ENCODE measurements at regions not wholly inside any gene's neighbourhood (a gene's known extent, or its start where the extent isn't known, plus 50 kb on each side); places are given as distances from the start of the nearest gene placed in this dataset.

GRCh38 chr1:57704231-57704630, 280.4 kb upstream of the DAB1 start:
- DNase-seq: no peak

DNA sequence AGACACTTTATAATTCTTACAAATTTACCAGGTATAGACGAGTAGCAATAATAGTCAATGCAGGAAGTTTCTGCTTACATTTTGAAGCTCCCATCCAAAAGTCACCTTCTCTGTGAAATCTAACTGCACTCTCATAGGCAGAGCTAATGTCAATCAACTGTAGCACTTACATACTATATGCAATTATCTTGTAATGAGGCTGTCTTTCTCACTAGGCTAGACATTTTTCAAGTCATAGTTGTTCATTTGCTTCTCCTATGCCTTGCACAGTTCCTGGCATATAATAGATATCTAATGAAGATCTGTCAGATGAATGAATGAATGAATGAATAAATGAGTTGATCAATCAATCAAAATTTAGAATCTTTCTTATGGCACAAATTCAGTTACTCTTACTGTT, 273.0 kb upstream of the DAB1 start:
- no peak for DNase-seq

GRCh38 chr1:57696043-57696442, 272.2 kb upstream of the DAB1 start:
- DNase-seq: no peak

GRCh38 chr1:57686306-57686705, 262.4 kb upstream of the DAB1 start:
- no peak for DNase-seq

- DNase-seq: no peak
These were observed 259.4 kb upstream of the DAB1 start for GRCh38 chr1:57683037-57683942.

DNA sequence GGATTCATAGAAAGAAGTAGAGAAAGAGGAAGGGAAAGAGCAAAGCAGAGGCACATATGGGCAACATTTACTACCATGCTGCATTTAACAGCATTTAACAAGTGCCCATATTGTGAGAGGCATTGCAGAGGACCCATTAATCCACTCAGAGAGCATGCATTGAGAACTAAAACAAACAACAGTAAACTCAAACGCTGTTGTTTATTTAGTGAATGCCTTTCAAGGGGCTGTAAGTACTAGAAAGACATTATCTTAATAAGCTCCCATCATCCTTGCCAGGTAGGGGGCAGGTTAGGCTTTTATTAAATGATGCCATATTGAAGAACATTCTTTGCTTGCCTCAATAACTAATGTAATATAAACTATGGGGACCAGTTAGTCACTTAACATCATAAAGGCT, 254.3 kb upstream of the DAB1 start:
- DNase-seq: no peak

GRCh38 chr1:57675776-57676175, 251.9 kb upstream of the DAB1 start:
- DNase-seq: peak; percentile 66

DNA sequence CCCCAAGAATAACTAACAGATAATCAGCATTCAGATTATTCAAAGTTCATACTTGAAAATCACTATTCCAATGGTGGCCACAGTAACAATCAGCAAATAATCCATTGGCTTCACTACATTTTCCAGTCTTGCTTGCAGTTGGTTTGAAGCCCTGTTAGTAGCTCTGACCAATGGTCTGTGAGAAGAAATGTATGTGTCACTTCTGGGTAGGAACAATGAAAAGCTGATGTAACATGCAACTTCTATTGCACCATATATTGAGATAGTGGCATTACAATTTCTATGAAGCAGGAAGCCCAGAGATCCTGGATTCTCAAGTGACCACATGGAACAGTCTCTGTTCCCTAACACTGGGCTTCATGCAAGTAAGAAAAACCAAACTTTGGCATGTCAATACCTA, 250.9 kb upstream of the DAB1 start:
- no peak for DNase-seq

GRCh38 chr1:57672346-57673140, 248.7 kb upstream of the DAB1 start:
- DNase-seq: peak; percentile 69

- no peak for DNase-seq
These were observed 247.9 kb upstream of the DAB1 start for GRCh38 chr1:57671750-57672149.

- DNase-seq: no peak
These were observed 235.9 kb upstream of the DAB1 start for GRCh38 chr1:57659804-57660203.

DNA sequence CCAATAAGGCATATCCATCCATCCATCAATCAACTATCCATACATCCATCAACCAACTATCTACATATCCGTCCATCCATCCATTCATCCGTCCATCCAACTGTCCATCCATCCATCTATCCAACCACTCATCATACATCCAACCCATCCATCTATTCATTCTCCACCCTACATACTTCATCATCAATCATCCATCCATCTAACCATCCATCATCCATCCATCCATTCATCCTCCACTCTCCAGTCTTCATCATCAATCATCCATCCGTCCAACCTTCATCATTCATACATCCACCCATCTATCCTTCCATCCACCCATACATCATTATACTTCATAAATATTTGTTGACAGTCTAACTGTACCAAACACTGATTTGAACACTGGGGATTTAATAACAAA, 231.3 kb upstream of the DAB1 start:
- no peak for DNase-seq

DNA sequence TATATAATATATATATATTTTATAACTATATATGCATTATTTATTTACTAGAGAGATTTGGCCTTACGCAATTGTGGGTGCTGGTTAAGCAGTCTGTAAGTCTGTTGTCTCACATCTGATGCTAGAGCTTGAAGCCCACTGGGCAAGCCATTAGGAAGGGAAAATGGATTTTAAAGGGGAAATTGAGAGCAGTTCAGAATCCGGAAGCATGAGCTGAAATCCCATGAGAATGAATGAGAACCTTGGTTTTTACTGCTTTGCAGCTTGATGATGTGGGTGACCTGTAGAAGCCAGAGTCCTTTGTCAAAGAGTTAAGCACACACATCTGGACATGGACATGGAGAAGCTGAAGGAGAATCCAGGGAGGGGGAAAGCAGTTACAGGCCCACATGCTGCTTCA, 220.8 kb upstream of the DAB1 start:
- DNase-seq: peak; percentile 34

GRCh38 chr1:57638239-57638638, 214.4 kb upstream of the DAB1 start:
- no peak for DNase-seq

GRCh38 chr1:57637155-57637554, 213.3 kb upstream of the DAB1 start:
- no peak for DNase-seq

DNA sequence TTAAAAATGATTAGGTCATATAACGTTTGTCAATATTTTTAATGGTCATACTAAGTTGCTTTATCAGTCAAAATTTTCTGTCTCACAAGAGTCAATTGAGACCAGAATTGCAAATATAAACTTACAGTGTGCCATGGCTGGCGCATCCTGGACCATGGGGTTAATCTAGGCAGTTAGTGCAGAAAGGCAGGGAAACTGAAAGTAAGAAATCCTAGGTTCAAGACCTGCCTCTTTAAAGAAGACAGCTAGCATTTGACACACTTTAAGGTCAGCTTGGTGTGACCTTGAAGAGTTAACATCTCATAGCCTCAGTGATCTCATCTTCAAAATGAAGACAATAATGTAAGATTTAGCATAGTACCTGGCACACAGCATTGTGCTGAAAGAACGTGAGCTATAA, 210.0 kb upstream of the DAB1 start:
- DNase-seq: no peak

GRCh38 chr1:57633056-57633455, 209.2 kb upstream of the DAB1 start:
- DNase-seq: no peak

DNA sequence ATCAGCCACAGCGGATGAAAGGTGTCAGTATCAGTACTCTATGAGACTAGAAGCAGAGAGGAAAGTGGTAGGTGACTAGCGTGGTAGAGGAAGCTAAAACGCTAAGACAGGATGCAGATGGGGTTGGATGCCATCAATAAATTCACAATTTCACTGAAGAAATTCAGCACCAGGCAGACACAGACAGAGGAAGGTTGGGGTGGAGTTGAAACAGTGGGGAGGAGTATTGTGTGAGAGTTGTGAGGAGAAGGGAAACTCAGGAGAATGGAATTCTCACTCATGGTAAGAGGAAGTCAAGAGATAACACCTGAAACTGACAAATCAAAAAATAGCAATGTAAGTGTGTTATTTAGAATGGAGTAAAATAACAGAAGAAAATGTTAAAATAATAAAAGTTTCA, 208.5 kb upstream of the DAB1 start:
- DNase-seq: no peak

- DNase-seq: no peak
These were observed 203.8 kb upstream of the DAB1 start for GRCh38 chr1:57627612-57628011.

DNA sequence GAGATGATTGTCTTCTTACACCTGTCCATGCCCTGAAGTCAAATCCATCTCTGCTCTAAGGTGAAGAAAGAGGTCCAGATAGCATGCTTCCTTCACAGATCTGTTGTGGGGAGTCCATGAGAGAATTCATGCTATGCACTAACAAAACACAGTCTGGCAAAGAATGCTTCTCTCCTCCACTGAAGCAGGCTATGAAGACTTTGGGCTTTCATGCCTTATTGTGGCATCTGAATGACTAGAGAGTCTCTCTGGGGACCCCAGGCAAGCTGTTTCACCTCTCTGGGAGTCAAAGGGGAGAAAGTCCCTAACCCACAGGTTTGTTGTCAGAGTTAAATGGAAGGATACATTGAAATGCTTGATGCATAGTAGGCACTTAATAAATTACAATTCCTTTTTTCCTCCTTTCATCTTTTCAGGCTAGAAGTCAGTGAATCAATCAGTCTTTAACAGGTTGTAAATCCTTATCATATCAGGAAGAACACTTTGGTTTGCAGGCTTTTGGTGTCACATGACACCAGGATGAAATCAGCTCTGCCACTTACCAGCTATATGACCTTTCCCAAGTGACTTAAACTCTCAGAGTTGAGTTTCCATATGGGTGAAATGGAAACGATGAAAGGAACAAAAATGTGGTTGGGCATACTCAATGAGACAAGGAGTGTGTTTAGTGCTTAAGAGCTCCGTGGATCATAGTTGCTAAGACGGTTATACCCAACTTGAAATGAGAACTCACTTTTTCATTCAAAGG, 200.1 kb upstream of the DAB1 start:
- no peak for DNase-seq

DNA sequence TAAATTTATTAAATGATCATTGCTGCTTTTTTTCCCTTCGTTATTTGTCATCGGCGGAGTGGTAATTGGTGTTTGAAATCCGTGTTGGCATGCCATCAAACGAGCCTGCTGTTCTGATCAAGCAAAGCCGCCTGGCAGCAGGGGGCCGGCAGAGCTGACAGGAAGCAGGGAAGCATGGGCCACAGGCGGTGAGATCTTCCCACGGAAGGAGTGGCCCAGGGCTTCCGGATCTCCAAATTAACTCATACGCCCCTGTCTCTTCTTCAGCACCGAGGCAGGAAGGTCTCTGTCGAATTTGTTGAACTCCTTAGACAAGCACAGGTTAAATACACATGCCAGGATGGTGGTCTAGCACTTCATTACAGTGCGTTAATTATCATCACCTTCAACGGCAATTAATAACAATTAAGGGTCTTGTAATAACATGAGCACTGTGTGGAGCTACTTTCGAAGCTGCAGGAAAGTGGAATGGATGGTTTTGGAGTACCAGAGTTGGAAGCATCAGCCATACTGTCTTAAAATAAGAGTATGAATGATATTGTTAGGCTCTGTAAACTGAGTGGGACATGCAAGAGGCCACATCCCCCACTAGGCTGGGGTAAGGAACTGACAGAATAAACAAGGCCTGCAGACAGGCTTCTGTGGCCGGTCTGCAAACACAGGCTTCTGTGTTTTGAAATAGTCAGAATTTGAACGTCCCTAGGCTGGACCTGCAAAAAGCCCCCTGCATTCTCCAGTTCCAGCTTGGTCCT, 199.4 kb upstream of the DAB1 start:
- DNase-seq: peak; percentile 74

- DNase-seq: no peak
These were observed 197.9 kb upstream of the DAB1 start for GRCh38 chr1:57621776-57622175.

DNA sequence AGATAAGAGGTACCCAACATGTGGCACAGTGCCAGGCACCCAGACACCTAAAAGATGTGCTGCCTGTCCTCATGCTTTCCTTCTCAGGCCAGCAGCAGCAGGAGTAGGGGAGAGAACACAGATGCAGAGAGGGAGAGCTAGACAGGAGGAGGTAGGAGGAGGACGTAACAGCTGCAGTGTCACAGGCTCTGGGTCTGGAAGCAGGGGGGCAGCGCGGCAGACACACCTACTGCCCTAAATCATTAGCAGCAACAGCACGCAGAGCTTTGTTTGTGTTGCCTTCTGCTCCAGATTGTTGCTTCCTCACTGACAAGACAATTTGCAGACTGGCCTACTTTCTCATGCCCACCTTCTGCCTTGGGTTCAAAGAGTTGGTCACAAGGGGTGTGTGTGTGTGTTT, 196.7 kb upstream of the DAB1 start:
- DNase-seq: peak; percentile 64
